Tibial artery (tissue), 4 donors: ENCODE measurements at regions not wholly inside any gene's neighbourhood (a gene's known extent, or its start where the extent isn't known, plus 50 kb on each side); places are given as distances from the start of the nearest gene placed in this dataset.

Experiments used
- DNase-seq, 2 donors: peaks; one replicate each; pipeline ENCODE4 v3.0.0-alpha.2; 2019
- H3K27ac ChIP-seq, 2 donors: fragments of 200-600 bp; sonication (generic) in 1 of 2; 1 replicate in 1 of 2; 2 replicates in 1 of 2; pipeline ENCODE4 v1.5.1; 2018 to 2019; ENCODE audit warnings: mild to moderate bottlenecking in 1 of 2
- H3K27me3 ChIP-seq, 2 donors: fragments of 200-600 bp; sonication (generic) in 1 of 2; one replicate each; pipeline versions ENCODE4 v1.5.1 to v1.6.0; 2016 to 2019
- H3K36me3 ChIP-seq, 3 donors: fragments of 200-600 bp; sonication (generic) in 2 of 3; one replicate each; pipeline ENCODE4 v1.5.1; 2016 to 2019; ENCODE audit warnings: mild to moderate bottlenecking in 2 of 3
- H3K4me1 ChIP-seq, 4 donors: fragments of 200-600 bp; sonication (generic) in 2 of 4; 1 replicate in 3 of 4; 2 replicates in 1 of 4; pipeline ENCODE4 v1.5.1; 2016 to 2019
- H3K4me3 ChIP-seq, 2 donors: fragments of 200-600 bp; sonication (generic) in 1 of 2; 1 replicate in 1 of 2; 2 replicates in 1 of 2; pipeline ENCODE4 v1.5.1; 2018 to 2019; ENCODE audit warnings: mild to moderate bottlenecking in 2 of 2
- H3K9me3 ChIP-seq, 3 donors: fragments of 200-600 bp; sonication (generic) in 1 of 3; one replicate each; pipeline ENCODE4 v1.5.1; 2016 to 2019
- intact Hi-C: fragments of 100-400 bp; cut with DNase I; formaldehyde crosslinking; loops from one replicate; pipeline ENCODE4 v1.15.0; 2023; ENCODE audit warnings: low total_unique reads
- TF ChIP-seq, protein P1 (sequence below), 2 experiments: fragments of 200-600 bp in 1 of 2; fragments of 450-650 bp in 1 of 2; IDR thresholded peaks; one replicate each; pipeline ENCODE4 v1.5.1; 2017 to 2019; ENCODE audit warnings: antibody characterized with exemption in 2 of 2, mild to moderate bottlenecking in 1 of 2, moderate library complexity in 1 of 2

DNA sequence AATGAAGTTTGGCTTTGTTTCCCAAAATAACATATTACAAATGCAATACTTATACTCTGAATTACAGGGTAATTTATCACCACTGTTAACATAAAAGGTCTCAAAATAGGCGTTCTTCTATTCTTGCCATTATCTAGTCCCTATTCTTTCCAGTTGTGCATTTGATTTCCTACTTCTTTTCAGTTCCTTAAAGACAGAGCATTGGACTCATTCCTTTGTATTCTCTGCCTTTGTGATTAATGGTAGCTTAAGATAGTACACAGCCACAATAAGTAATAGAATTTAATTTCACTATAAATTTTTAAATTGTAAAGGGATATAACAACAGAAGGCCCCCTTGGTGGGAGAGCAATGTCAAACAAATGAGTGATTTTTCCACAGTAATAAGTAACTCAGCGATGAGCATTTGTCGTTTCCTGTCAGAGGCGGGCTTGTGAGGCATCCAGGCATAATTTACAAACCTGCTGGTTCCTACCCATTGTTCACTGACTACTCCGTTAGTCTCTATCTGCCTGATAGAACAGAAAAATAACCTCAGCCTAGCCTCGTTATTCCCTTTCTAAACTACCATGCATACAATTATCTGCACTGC lies 456.6 kb upstream of the REG3G start:
- Histone ChIP-seq H3K4me1 (no peaks in the 10 kb centered on the region), H3K27me3 (no peaks in the 10 kb centered on the region), H3K36me3 (no peaks in the 10 kb centered on the region), H3K9me3 (no peaks in the 10 kb centered on the region), H3K27ac (no peak overlapping the region), H3K4me3 (no peak overlapping the region)
- no peak for DNase-seq
- intact Hi-C loops: no loop called here
- TF ChIP-seq, protein P1, sequence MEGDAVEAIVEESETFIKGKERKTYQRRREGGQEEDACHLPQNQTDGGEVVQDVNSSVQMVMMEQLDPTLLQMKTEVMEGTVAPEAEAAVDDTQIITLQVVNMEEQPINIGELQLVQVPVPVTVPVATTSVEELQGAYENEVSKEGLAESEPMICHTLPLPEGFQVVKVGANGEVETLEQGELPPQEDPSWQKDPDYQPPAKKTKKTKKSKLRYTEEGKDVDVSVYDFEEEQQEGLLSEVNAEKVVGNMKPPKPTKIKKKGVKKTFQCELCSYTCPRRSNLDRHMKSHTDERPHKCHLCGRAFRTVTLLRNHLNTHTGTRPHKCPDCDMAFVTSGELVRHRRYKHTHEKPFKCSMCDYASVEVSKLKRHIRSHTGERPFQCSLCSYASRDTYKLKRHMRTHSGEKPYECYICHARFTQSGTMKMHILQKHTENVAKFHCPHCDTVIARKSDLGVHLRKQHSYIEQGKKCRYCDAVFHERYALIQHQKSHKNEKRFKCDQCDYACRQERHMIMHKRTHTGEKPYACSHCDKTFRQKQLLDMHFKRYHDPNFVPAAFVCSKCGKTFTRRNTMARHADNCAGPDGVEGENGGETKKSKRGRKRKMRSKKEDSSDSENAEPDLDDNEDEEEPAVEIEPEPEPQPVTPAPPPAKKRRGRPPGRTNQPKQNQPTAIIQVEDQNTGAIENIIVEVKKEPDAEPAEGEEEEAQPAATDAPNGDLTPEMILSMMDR (IDR thresholded peaks at IDR 0.05): no peak

DNA sequence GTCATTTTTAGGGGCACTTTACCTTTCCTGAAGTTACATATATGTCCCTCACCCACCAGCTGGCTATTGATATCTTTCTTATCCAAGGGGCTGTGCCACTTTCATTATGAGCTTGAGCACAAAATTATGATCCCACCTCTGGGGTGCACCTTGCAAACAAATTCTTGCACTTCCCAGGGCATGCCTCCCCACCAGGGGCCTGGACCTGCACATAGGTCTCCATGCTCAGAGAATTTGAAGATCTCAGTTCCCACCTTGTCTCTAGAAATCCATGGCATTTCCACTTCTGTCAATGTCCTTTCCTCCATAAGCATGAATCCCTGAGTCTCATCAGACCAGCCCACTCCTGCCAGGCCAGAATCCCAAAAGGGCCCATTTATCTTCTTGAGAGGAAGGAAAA lies 449.1 kb upstream of the REG3G start:
- H3K27me3 ChIP-seq: no peaks in the 10 kb centered on the region
- no peak for DNase-seq
- TF ChIP-seq, protein P1 (IDR thresholded peaks at IDR 0.05): no peak
- H3K4me1 ChIP-seq: no peaks in the 10 kb centered on the region
- H3K27ac ChIP-seq: no peak overlapping the region
- intact Hi-C loops: no loop called here
- no peaks in the 10 kb centered on the region for H3K9me3 ChIP-seq
- H3K4me3 ChIP-seq: no peak overlapping the region
- H3K36me3 ChIP-seq: no peaks in the 10 kb centered on the region

DNA sequence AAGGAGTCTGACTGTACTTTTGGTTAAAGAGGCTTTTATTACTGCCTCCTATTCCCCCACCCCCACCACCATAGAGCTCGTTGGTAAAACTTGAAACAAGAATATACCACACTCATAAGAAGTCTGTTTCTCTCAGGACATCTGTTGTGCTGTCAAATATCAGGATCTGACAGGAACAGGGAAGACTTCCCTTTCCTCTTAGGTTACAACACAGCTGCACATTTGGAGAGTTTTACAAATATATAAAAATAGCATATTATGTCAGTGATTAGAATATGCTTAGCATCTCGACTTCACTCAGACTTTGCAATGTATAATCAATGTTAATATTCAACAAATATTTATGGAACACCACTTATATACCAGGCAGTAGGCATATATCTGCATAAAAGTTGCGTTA lies 439.6 kb upstream of the REG3G start:
- H3K36me3 ChIP-seq: no peaks in the 10 kb centered on the region
- H3K27me3 ChIP-seq: no peaks in the 10 kb centered on the region
- no peak for DNase-seq
- no peak overlapping the region for H3K4me3 ChIP-seq
- intact Hi-C loops: no loop called here
- H3K9me3 ChIP-seq: no peaks in the 10 kb centered on the region
- no peak overlapping the region for H3K27ac ChIP-seq
- no peaks in the 10 kb centered on the region for H3K4me1 ChIP-seq
- TF ChIP-seq, protein P1 (IDR thresholded peaks at IDR 0.05): no peak

DNA sequence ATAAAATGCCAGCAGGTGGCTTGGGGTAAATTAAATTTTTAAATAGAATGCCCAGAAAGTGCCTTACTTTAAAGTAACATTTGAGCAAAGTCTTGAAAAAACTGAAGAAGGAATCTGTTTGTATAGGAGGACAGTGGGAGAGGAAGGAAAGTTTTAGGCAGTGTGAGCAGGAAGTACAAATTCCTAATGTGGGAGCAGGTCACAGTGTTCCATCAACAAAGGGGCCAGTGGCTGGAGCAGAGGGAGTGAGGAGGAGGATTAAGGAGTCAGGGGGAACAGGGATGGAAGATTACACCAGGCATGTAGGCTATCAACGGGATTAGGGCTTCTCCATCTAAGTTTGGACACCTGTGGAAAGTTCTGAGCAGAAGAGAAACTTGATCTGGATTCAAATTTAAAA lies 439.2 kb upstream of the REG3G start:
- Histone ChIP-seq H3K9me3 (no peaks in the 10 kb centered on the region), H3K27me3 (no peaks in the 10 kb centered on the region), H3K4me3 (no peak overlapping the region), H3K27ac (no peak overlapping the region), H3K4me1 (no peaks in the 10 kb centered on the region), H3K36me3 (no peaks in the 10 kb centered on the region)
- TF ChIP-seq, protein P1 (IDR thresholded peaks at IDR 0.05): no peak
- intact Hi-C loops: no loop called here
- no peak for DNase-seq

DNA sequence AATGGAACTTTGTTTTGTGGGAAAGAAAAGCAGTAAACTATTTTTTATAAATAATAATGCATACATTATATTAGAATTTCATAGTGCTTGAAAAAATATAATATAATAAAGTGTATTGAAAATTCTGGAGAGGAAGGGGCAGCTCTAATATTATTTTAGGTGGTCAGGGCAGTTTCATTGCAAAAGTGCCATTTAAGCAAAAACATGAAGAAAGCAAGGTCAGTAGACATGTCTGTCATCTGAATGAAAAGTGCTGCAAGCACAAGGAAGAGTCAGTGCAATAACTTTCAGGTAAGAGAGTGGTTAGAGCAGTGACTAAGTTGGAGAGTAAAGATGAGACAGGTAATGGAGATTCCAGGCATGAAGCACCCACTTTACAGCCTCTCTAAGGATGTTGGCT lies 435.6 kb upstream of the REG3G start:
- intact Hi-C loops: no loop called here
- Histone ChIP-seq H3K27ac (no peak overlapping the region), H3K36me3 (no peaks in the 10 kb centered on the region), H3K9me3 (no peaks in the 10 kb centered on the region), H3K27me3 (no peaks in the 10 kb centered on the region), H3K4me1 (no peaks in the 10 kb centered on the region), H3K4me3 (no peak overlapping the region)
- DNase-seq: no peak
- TF ChIP-seq, protein P1 (IDR thresholded peaks at IDR 0.05): no peak

DNA sequence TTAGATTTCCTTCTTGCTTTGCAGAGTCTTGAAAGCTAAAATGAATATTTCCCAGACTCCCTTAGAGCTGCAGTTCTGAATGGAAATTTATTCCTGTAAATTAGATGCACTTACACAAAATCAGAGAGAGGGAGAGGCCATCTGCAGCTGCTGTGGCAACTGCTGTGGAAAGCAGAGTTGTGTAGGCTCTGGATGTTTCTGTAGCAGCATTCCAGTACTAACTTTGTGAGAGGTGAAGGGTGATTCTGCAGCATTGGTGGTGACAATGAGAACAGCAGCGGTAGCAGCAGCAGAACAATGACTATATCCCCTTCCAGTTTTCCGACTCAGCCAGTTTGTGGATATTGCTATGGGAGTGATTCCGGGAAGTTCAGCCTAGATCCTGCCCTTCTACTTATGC lies 433.0 kb upstream of the REG3G start:
- H3K27ac ChIP-seq: no peak overlapping the region
- intact Hi-C loops: no loop called here
- H3K27me3 ChIP-seq: no peaks in the 10 kb centered on the region
- H3K9me3 ChIP-seq: no peaks in the 10 kb centered on the region
- TF ChIP-seq, protein P1 (IDR thresholded peaks at IDR 0.05): no peak
- H3K4me3 ChIP-seq: no peak overlapping the region
- no peaks in the 10 kb centered on the region for H3K4me1 ChIP-seq
- DNase-seq: no peak
- no peaks in the 10 kb centered on the region for H3K36me3 ChIP-seq
